NCI-H2029 treated with DMSO at 0.1 percent for 48 hours (cell line): ENCODE measurements at regions not wholly inside any gene's neighbourhood (a gene's known extent, or its start where the extent isn't known, plus 50 kb on each side); places are given as distances from the start of the nearest gene placed in this dataset.
"Not testable (repeated sequence)": the region's sequence is repeated elsewhere in the genome, so short reads cannot be mapped to it uniquely, and the experiment has no call there.

Experiments used
- DNase-seq: peaks from one replicate; lab custom pipeline; 2025; lab: John Stamatoyannopoulos, UW

GRCh38 chr1:217921126-217921904 is 290.2 kb downstream of the SPATA17 start:
- no peak for DNase-seq

GRCh38 chr1:217924924-217925323 is 293.8 kb downstream of the SPATA17 start:
- no peak for DNase-seq

GRCh38 chr1:217929213-217929885 is 298.2 kb downstream of the SPATA17 start:
- no peak for DNase-seq

- DNase-seq = no peak
These were observed 312.2 kb downstream of the SPATA17 start for GRCh38 chr1:217943361-217943760.

- no peak for DNase-seq
These were observed 313.4 kb downstream of the SPATA17 start for GRCh38 chr1:217944550-217944949.

GRCh38 chr1:217946511-217946910 is 315.4 kb downstream of the SPATA17 start:
- no peak for DNase-seq

GRCh38 chr1:217948741-217949140 is 317.6 kb downstream of the SPATA17 start:
- no peak for DNase-seq

GRCh38 chr1:217953330-217953729 is 322.2 kb downstream of the SPATA17 start:
- DNase-seq = no peak

GRCh38 chr1:217953922-217954321 is 322.8 kb downstream of the SPATA17 start:
- no peak for DNase-seq

GRCh38 chr1:217955723-217956122 is 324.6 kb downstream of the SPATA17 start:
- DNase-seq = no peak

- DNase-seq = no peak
These were observed 319.8 kb upstream of the RRP15 start for GRCh38 chr1:217965156-217965786.

- no peak for DNase-seq
These were observed 317.0 kb upstream of the RRP15 start for GRCh38 chr1:217968085-217968484.

- DNase-seq = no peak
These were observed 315.7 kb upstream of the RRP15 start for GRCh38 chr1:217969428-217969827.

GRCh38 chr1:217977943-217978342 is 307.1 kb upstream of the RRP15 start:
- no peak for DNase-seq

- no peak for DNase-seq
These were observed 303.7 kb upstream of the RRP15 start for GRCh38 chr1:217981430-217981829.

GRCh38 chr1:217982331-217983050 is 302.6 kb upstream of the RRP15 start:
- no peak for DNase-seq

- DNase-seq = no peak
These were observed 302.1 kb upstream of the RRP15 start for GRCh38 chr1:217983051-217983375.

- DNase-seq = no peak
These were observed 299.5 kb upstream of the RRP15 start for GRCh38 chr1:217985641-217986040.

- no peak for DNase-seq
These were observed 295.6 kb upstream of the RRP15 start for GRCh38 chr1:217989510-217989909.

- no peak for DNase-seq
These were observed 291.7 kb upstream of the RRP15 start for GRCh38 chr1:217993439-217993838.

GRCh38 chr1:218008296-218008695 is 276.8 kb upstream of the RRP15 start:
- not testable (repeated sequence) for DNase-seq

GRCh38 chr1:218015106-218015505 is 270.0 kb upstream of the RRP15 start:
- DNase-seq = not testable (repeated sequence)
